ENCODE measurements at regions not wholly inside any gene's neighbourhood (a gene's known extent, or its start where the extent isn't known, plus 50 kb on each side); places are given as distances from the start of the nearest gene placed in this dataset.

GRCh38 chr3:4038351-4038750 lies 239.1 kb downstream of the LRRN1 start:
- TF ChIP-seq POLR2A (IDR thresholded peaks at IDR 0.05; ENCODE audit: low read length), result no peak
- no peak for TF ChIP-seq GATA1 (IDR thresholded peaks at IDR 0.05; ENCODE audit: low read depth, low read length)
